Epithelial cell of esophagus (primary cell): ENCODE measurements at regions not wholly inside any gene's neighbourhood (a gene's known extent, or its start where the extent isn't known, plus 50 kb on each side); places are given as distances from the start of the nearest gene placed in this dataset.

Source experiments
- DNase-seq: peaks from one replicate; pipeline ENCODE4 v3.0.0; 2010; ENCODE audit warnings: low read depth
- H3K4me3 ChIP-seq: 2 replicates; pipeline ENCODE4 v1.5.1; 2011; ENCODE audit warnings: mild to moderate bottlenecking, low read length, control low read depth
- TF ChIP-seq, protein P1 (sequence below): IDR thresholded peaks from 2 replicates; pipeline ENCODE4 v1.5.1; 2011; ENCODE audit warnings: low read depth, mild to moderate bottlenecking, low read length, control low read depth, inconsistent platforms; ENCODE audit not compliant: insufficient read depth; ENCODE audit errors: missing control alignments

DNA sequence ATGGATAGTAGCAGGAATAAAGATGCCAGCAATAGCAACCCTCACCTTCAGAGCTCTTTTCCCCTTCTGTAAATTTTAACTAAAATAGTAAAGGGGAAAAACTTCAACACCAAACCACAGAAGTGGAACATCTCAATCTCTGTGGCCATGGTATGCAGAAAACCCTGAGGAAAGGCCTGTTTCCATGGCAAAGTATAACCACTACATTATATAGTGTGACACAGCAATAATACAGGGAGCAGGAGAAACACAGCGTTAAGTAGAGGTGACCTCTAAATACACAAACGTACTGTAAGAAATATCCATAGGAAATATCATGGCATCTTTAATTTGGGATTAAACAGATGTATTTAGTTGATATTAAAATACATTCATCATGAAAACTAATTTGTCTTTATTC lies 106.4 kb downstream of the SLC24A2 start:
- no peak overlapping the region for H3K4me3 ChIP-seq
- DNase-seq, result no peak
- TF ChIP-seq, protein P1, sequence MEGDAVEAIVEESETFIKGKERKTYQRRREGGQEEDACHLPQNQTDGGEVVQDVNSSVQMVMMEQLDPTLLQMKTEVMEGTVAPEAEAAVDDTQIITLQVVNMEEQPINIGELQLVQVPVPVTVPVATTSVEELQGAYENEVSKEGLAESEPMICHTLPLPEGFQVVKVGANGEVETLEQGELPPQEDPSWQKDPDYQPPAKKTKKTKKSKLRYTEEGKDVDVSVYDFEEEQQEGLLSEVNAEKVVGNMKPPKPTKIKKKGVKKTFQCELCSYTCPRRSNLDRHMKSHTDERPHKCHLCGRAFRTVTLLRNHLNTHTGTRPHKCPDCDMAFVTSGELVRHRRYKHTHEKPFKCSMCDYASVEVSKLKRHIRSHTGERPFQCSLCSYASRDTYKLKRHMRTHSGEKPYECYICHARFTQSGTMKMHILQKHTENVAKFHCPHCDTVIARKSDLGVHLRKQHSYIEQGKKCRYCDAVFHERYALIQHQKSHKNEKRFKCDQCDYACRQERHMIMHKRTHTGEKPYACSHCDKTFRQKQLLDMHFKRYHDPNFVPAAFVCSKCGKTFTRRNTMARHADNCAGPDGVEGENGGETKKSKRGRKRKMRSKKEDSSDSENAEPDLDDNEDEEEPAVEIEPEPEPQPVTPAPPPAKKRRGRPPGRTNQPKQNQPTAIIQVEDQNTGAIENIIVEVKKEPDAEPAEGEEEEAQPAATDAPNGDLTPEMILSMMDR, result no peak

DNA sequence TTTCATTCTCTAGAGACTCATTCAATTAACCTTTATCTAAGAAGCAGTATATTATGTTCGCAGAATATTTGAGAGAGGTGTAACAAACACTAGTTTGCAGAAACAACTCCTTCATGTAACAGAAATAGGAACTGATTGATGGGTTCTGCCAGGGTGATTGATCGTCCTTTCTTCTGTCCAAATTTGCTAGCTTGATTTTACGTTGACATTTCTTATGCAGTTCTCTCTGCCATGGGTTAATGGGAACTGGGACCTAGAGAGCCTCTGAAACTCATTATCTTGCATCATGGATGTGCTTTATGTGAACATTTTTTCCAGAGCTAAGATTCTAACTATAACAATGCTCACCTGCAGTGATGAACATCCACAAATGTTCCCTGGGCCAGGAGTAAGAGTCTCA lies 107.0 kb downstream of the SLC24A2 start:
- DNase-seq, result no peak
- TF ChIP-seq, protein P1, result no peak
- H3K4me3 ChIP-seq, result no peak overlapping the region

DNA sequence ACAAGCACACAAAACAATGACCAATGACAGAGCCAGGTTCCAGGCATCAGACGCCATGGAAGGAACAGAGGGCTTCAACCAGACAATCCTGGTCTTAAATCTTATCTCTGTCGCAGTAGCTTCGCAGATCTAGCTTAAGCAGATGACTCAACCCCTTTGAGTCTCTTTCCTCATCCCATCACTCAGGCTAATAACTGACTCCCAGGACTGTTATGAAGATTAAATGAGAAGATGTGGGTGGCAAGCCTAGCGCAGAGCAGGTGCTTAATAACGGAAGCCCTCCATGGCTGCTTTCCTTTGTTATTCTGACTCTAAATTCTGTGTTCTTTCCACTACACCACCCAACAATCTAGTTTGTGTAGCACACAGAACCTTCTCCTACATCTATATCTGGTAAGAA lies 110.9 kb downstream of the SLC24A2 start:
- no peak overlapping the region for H3K4me3 ChIP-seq
- no peak for DNase-seq
- TF ChIP-seq, protein P1, result no peak

- no peak for DNase-seq
- no peak overlapping the region for H3K4me3 ChIP-seq
- TF ChIP-seq, protein P1, result no peak
These were observed 113.3 kb downstream of the SLC24A2 start for GRCh38 chr9:19675492-19675891.

GRCh38 chr9:19666575-19666974 lies 122.3 kb downstream of the SLC24A2 start:
- TF ChIP-seq, protein P1, result no peak
- no peak for DNase-seq
- H3K4me3 ChIP-seq, result no peak overlapping the region

- TF ChIP-seq, protein P1, result no peak
- no peak for DNase-seq
- H3K4me3 ChIP-seq, result no peak overlapping the region
These were observed 123.5 kb downstream of the SLC24A2 start for GRCh38 chr9:19665146-19665863.

GRCh38 chr9:19663570-19663969 lies 125.3 kb downstream of the SLC24A2 start:
- TF ChIP-seq, protein P1, result no peak
- H3K4me3 ChIP-seq, result no peak overlapping the region
- DNase-seq, result no peak
